Chondrocyte (in vitro differentiated cells): ENCODE measurements at regions not wholly inside any gene's neighbourhood (a gene's known extent, or its start where the extent isn't known, plus 50 kb on each side); places are given as distances from the start of the nearest gene placed in this dataset.

Source experiments
- DNase-seq: peaks from one replicate; pipeline ENCODE4 v3.0.0; 2021; ENCODE audit warnings: mixed read lengths, low spot score
- H3K27ac Mint-ChIP-seq: one replicate; pipeline ENCODE4 v1.8.0; 2021; ENCODE audit warnings: mild to moderate bottlenecking, moderate library complexity, mixed read lengths; ENCODE audit not compliant: unreplicated experiment
- H3K27me3 Mint-ChIP-seq: 2 replicates; pipeline ENCODE4 v1.8.0; 2021; ENCODE audit warnings: low read depth, mixed read lengths
- H3K36me3 Mint-ChIP-seq: 2 replicates; pipeline ENCODE4 v1.8.0; 2021; ENCODE audit warnings: low read depth, mixed read lengths
- H3K4me1 Mint-ChIP-seq: 2 replicates; pipeline ENCODE4 v1.8.0; 2021; ENCODE audit warnings: low read depth, mild to moderate bottlenecking, mixed read lengths
- H3K4me3 Mint-ChIP-seq: one replicate; pipeline ENCODE4 v1.8.0; 2021; ENCODE audit warnings: mild to moderate bottlenecking, moderate library complexity, mixed read lengths; ENCODE audit not compliant: unreplicated experiment
- H3K9me3 Mint-ChIP-seq: 2 replicates; pipeline ENCODE4 v1.8.0; 2021; ENCODE audit warnings: low read depth, mixed read lengths
- TF ChIP-seq, protein P1 (sequence below): fragments of 200-600 bp; sonication (generic); IDR thresholded peaks from 2 replicates; pipeline ENCODE4 v1.5.0; 2021; ENCODE audit warnings: antibody characterized with exemption, mild to moderate bottlenecking, moderate library complexity

DNA sequence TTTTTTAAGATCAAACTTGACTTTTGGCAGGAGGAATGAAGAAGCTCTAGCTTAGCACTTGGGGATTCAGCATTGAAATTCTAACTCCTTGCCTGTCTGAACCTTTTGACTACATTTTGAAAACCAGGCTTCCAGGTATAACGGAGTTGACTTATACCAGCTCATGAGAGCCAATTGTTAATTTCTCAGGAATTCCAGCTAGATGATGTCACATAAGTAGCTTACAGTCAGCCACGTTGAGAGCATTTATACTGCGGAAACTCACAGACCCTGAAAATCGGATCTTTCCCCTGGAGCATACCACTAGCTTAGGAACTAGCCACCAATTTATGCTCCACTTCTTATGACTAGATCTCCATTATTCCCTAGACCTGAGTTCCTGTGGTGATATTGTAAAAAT is 321.4 kb upstream of the DPH6 start:
- Mint-ChIP-seq H3K27ac (no peak overlapping the region), H3K27me3 (no peaks in the 10 kb centered on the region)

DNA sequence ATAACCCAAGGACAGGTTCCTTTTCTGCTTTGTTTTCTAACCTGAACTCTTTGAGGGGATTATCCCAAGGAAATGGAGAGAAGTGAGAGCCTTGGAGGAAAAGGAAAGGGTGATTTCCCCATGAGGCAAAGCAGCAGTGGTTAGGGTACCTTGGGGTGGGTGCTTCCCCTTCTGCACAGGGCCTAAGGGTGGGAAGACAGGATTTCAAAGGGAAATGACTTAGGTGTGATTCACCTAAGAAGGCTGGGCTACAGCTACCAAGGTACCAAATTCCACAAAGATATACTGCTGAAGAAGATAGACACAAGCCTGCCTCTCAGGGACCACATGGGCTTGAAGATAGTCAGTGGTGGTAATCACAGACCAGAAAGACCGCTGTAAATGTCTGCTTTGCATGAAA is 325.3 kb upstream of the DPH6 start:
- TF ChIP-seq, protein P1, sequence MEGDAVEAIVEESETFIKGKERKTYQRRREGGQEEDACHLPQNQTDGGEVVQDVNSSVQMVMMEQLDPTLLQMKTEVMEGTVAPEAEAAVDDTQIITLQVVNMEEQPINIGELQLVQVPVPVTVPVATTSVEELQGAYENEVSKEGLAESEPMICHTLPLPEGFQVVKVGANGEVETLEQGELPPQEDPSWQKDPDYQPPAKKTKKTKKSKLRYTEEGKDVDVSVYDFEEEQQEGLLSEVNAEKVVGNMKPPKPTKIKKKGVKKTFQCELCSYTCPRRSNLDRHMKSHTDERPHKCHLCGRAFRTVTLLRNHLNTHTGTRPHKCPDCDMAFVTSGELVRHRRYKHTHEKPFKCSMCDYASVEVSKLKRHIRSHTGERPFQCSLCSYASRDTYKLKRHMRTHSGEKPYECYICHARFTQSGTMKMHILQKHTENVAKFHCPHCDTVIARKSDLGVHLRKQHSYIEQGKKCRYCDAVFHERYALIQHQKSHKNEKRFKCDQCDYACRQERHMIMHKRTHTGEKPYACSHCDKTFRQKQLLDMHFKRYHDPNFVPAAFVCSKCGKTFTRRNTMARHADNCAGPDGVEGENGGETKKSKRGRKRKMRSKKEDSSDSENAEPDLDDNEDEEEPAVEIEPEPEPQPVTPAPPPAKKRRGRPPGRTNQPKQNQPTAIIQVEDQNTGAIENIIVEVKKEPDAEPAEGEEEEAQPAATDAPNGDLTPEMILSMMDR: no peak
- H3K36me3 Mint-ChIP-seq: no peaks in the 10 kb centered on the region
- H3K9me3 Mint-ChIP-seq: no peaks in the 10 kb centered on the region
- no peaks in the 10 kb centered on the region for H3K27me3 Mint-ChIP-seq
- no peak for DNase-seq
- no peak overlapping the region for H3K4me3 Mint-ChIP-seq
- peaks cover 17% of the 10 kb centered on the region for H3K4me1 Mint-ChIP-seq
- no peak overlapping the region for H3K27ac Mint-ChIP-seq

More for the DNA sequence above, 321.4 kb upstream of the DPH6 start:
- TF ChIP-seq, protein P1: no peak
- DNase-seq: no peak
- no peak overlapping the region for H3K4me3 Mint-ChIP-seq
- no peaks in the 10 kb centered on the region for H3K36me3 Mint-ChIP-seq
- H3K4me1 Mint-ChIP-seq: no peaks in the 10 kb centered on the region
- H3K9me3 Mint-ChIP-seq: no peaks in the 10 kb centered on the region

DNA sequence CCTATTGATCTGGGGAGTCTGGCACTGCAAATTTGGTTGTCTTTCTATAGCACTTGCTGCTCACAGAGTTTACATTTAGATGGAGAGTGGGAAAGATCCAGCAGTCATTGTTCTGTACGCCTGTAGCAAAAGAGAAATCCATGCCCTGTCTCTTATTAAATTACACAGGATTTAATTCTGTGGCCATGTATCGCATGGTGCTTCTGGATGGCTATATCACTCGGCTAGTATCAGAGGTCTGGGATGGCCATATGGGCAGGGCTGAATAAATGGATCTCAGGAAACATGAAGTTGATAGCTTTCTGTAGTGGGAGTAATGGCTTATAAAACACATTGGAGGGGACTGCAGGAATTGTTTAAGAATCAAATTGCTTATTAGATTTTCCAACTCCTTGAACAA is 325.8 kb upstream of the DPH6 start:
- no peak for DNase-seq
- Mint-ChIP-seq H3K9me3 (no peaks in the 10 kb centered on the region), H3K36me3 (no peaks in the 10 kb centered on the region)

DNA sequence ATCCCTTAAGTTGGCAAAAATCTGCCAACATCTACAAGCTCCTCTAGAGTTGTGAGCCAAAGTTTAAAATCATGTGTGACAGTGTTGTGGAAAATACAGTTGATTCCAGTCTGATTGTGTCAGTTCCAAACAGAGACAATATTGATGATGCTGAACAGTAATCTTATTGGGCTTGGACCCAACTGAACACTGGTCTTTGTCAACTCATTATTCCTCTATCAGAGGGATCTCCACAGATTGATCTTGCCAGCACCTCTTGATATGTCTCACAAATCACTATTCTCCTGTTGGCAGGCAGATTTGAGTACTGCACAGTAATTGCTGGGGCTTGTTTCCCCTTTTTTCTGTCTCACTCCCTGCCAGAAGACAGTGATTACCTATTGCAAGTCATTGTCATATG is 326.6 kb upstream of the DPH6 start:
- Mint-ChIP-seq H3K9me3 (no peaks in the 10 kb centered on the region), H3K4me3 (no peak overlapping the region), H3K27me3 (no peaks in the 10 kb centered on the region), H3K27ac (no peak overlapping the region), H3K36me3 (no peaks in the 10 kb centered on the region), H3K4me1 (peaks cover 27% of the 10 kb centered on the region)
- TF ChIP-seq, protein P1: no peak
- no peak for DNase-seq

More for the DNA sequence above, 325.8 kb upstream of the DPH6 start:
- Mint-ChIP-seq H3K27me3 (no peaks in the 10 kb centered on the region), H3K27ac (no peak overlapping the region), H3K4me1 (peaks cover 22% of the 10 kb centered on the region), H3K4me3 (no peak overlapping the region)
- TF ChIP-seq, protein P1: no peak

DNA sequence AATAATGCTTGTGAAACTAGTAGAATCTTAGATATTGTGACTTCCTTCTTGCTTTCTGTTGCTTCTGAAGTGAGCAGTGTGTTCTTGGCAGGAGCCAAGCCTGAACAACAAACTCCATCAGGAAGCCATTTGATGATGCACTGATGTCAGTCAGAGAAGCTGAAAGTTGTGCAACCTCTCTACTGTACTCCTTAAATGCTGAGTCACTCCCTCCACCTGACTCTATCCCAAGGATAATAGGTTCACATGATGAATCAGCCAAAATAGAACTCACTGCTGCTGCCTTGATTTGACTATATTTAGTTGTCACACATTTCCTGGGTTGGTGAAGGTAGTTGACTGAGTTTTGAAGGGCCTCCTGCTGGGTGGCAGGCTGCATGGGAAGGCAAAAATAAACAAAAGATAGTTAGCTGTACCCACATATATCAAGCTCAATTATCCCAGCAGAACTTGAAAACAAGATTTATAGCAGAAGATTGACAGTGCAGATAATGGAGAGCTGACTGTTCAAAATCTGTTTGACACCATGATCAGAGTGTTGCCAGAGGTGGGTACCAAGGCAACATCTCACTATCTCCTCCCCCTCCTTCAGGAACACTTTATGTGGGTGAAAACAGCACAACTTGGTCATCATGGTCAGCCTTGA is 328.4 kb upstream of the DPH6 start:
- TF ChIP-seq, protein P1: no peak
- DNase-seq: no peak
- Mint-ChIP-seq H3K36me3 (no peaks in the 10 kb centered on the region), H3K9me3 (peaks cover 7% of the 10 kb centered on the region), H3K4me3 (no peak overlapping the region), H3K27ac (peak overlapping the region; percentile 35), H3K4me1 (peaks cover 27% of the 10 kb centered on the region), H3K27me3 (no peaks in the 10 kb centered on the region)
